ENCODE measurements at regions not wholly inside any gene's neighbourhood (a gene's known extent, or its start where the extent isn't known, plus 50 kb on each side); places are given as distances from the start of the nearest gene placed in this dataset.

DNA sequence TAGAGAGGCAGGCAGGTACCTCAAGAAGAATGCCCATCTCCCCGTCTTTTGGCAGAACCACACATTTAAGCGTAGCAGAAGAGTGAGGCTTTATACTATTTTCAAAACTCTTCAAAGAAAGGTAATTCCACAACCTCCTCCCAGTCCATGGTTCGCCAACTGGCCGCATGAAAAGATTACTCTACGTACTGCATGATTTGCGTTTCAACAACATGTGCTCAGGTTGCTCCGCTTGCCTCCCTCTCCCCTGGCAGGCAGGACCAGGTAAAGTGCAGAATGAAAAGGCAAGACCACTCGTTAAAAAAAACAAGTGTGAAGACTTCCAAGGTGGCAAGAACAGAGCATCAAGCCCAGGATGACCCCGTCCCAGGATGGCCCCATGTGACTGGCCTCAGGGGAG, 143.7 kb downstream of the SP3 start:
- Histone ChIP-seq H3K9me3 (ENCODE audit: control insufficient read depth, low read length) (no peaks in the 10 kb centered on the region), H3K27me3 (ENCODE audit: control insufficient read depth, insufficient read depth, low read length, poor library complexity, severe bottlenecking) (no peaks in the 10 kb centered on the region), H3K36me3 (ENCODE audit: control insufficient read depth, insufficient read depth, low read length) (no peaks in the 10 kb centered on the region), H3K4me3 (ENCODE audit: insufficient read depth, low read depth, low read length) (no peak overlapping the region), H3K4me1 (ENCODE audit: control insufficient read depth, insufficient read depth, low read length) (no peaks in the 10 kb centered on the region), H3K27ac (ENCODE audit: insufficient read depth, low read depth, low read length, poor library complexity, severe bottlenecking) (no peak overlapping the region)
- 94% methylated on average over 9 of the region's 9 CpGs for WGBS, 2 experiments

DNA sequence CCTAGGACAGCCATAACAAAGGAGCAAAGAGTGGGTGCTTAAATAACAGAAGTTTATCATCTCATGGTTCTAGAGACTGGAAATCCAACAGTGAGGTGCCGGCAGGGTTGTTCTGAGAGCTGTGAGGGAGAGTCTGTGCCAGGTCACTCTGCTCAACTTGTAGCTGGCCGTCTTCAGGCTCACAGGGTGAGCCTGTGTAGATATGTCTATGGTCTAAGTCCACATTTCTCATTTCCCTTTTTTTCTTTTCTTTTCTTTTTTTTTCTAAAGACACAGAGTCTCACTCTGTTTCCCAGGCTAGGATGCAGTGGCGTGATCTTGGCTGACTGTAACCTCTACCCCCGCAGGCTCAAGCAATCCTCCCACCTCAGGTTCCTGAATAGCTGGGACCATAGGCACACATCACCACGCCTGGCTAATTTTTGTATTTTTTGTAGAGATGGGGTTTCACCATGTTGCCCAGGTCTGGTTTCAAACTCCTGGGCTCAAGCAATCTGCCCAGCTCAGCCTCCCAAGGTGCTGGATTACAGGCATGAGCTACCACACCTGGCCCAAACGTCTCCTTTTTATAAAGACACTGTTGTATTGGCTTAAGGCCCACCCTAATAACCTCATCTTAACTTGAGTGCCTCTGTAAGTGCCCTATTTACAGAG, 142.2 kb downstream of the SP3 start:
- Histone ChIP-seq H3K27me3 (ENCODE audit: control insufficient read depth, insufficient read depth, low read length, poor library complexity, severe bottlenecking) (no peaks in the 10 kb centered on the region), H3K27ac (ENCODE audit: insufficient read depth, low read depth, low read length, poor library complexity, severe bottlenecking) (no peak overlapping the region), H3K4me1 (ENCODE audit: control insufficient read depth, insufficient read depth, low read length) (no peaks in the 10 kb centered on the region), H3K4me3 (ENCODE audit: insufficient read depth, low read depth, low read length) (no peak overlapping the region), H3K9me3 (ENCODE audit: control insufficient read depth, low read length) (no peaks in the 10 kb centered on the region), H3K36me3 (ENCODE audit: control insufficient read depth, insufficient read depth, low read length) (no peaks in the 10 kb centered on the region)
- WGBS, 2 experiments: 91 to 94% methylated on average over 6 of the region's 6 CpGs

DNA sequence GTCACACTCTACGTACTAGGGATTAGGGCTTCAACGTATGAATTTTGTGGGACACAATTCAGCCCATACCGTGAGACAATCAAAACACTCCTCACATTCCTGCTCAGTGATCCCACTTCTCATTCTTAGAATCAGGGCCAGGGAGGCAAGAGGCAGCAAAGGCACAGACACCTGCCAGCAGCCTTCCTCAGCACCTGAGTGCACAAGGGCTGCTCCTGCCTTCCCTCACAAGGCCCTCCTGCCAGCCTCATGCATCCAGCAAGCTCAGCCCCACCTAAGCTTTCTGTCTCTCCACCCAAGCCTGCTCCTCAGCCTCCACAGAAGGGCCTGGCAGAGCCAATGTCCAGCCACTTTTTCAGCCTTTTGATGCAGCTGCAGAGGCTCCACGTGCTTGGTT, 141.6 kb downstream of the SP3 start:
- H3K9me3 ChIP-seq (ENCODE audit: control insufficient read depth, low read length): no peaks in the 10 kb centered on the region
- 87 to 93% methylated on average over 4 of the region's 4 CpGs for WGBS, 2 experiments

DNA sequence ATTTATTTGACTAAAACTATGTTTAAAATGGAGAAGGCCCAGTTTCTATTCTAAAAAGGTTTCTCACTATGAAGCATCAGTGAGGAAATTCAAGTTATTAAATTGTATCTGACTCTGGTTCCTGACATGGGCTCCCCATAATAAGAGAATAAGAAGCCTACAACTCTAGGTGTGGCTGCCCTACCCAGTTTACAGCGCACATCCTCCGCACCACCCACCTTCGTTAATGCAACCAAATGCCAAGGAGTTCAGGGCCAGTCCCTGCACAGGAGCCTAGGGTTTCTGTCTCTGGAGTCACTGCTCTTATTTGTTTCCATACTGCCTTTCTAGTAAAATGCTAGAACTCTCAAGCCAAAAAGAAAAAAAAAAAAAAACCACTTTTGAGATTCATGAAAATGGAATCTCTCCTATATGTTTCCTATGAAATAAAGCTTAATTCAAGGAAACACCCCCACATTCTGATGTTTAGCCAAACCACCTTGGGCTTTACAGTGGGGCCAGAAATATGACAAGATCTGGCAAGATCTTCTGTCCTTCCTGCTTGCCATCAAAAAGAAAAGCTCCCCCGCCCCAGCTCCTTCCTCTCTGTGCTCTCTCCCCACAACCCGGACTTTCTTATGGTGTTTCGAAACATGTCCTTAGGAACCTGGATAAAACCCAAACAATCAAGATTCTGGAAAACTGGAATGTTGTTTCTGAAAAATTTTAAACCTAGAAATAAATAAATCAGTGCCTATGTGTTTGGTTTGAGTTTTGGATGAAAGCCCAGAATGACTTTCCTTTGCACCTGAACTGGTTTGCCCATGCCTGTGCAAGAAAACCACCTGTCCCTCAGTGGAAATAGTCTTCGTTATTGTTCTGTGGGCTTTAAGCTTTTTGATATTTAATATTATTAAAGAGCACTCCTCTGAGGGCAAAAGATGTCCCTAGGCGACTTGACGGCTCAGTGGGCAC, 136.7 kb downstream of the SP3 start:
- Histone ChIP-seq H3K27me3 (ENCODE audit: control insufficient read depth, insufficient read depth, low read length, poor library complexity, severe bottlenecking) (no peaks in the 10 kb centered on the region), H3K36me3 (ENCODE audit: control insufficient read depth, insufficient read depth, low read length) (no peaks in the 10 kb centered on the region), H3K4me3 (ENCODE audit: insufficient read depth, low read depth, low read length) (no peak overlapping the region), H3K9me3 (ENCODE audit: control insufficient read depth, low read length) (no peaks in the 10 kb centered on the region), H3K27ac (ENCODE audit: insufficient read depth, low read depth, low read length, poor library complexity, severe bottlenecking) (no peak overlapping the region), H3K4me1 (ENCODE audit: control insufficient read depth, insufficient read depth, low read length) (peaks cover 14% of the 10 kb centered on the region)
- 87 to 94% methylated on average over 8 to 9 of the region's 9 CpGs for WGBS, 2 experiments

More for the DNA sequence above, 141.6 kb downstream of the SP3 start:
- H3K36me3 ChIP-seq (ENCODE audit: control insufficient read depth, insufficient read depth, low read length): no peaks in the 10 kb centered on the region
- H3K4me1 ChIP-seq (ENCODE audit: control insufficient read depth, insufficient read depth, low read length): no peaks in the 10 kb centered on the region
- H3K27me3 ChIP-seq (ENCODE audit: control insufficient read depth, insufficient read depth, low read length, poor library complexity, severe bottlenecking): no peaks in the 10 kb centered on the region
- H3K4me3 ChIP-seq (ENCODE audit: insufficient read depth, low read depth, low read length): no peak overlapping the region
- no peak overlapping the region for H3K27ac ChIP-seq (ENCODE audit: insufficient read depth, low read depth, low read length, poor library complexity, severe bottlenecking)

DNA sequence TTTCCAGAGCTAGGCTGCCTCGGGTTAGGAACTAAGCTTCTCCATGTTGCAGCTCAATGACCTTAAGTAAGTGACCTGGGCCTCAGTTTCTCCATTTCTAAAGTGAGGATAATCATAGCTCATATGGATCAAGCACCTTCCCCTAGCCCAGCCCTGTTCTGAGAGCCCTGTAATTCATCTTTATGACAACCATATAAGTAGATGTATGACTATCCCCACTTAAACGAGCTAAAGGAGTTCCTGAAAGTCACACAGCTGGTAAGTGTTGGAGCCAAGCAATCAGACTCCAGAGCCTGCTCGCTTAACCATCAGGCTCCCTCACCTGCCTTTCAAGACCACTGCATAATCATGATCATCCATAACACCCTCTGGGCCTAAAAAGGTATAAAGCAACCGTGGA, 135.4 kb downstream of the SP3 start:
- 90 to 92% methylated on average over 4 of the region's 4 CpGs for WGBS, 2 experiments
- H3K9me3 ChIP-seq (ENCODE audit: control insufficient read depth, low read length): no peaks in the 10 kb centered on the region
- H3K27me3 ChIP-seq (ENCODE audit: control insufficient read depth, insufficient read depth, low read length, poor library complexity, severe bottlenecking): no peaks in the 10 kb centered on the region

DNA sequence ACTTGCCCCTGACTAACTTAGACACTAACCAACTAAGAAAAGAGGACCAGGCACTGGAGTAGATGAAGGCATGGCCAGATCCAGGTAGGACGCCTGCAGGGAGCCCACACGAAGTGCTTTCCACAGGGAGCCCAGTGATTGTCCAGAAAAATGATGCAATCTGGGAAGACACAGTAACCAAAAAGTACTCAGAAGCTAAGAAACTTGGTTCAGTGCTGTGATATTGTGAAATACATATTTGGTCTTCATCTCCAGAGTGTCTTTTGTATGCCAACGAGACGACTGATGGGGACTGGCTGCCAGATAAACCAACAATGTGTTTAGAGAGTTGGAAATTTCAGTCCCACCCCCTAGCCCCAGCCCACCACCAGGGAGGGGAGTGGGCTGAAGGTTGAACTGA, 135.0 kb downstream of the SP3 start:
- H3K4me3 ChIP-seq (ENCODE audit: insufficient read depth, low read depth, low read length): no peak overlapping the region
- WGBS, 2 experiments: 90 to 98% methylated on average over 4 of the region's 4 CpGs
- H3K36me3 ChIP-seq (ENCODE audit: control insufficient read depth, insufficient read depth, low read length): no peaks in the 10 kb centered on the region
- peaks cover 14% of the 10 kb centered on the region for H3K4me1 ChIP-seq (ENCODE audit: control insufficient read depth, insufficient read depth, low read length)
- H3K27me3 ChIP-seq (ENCODE audit: control insufficient read depth, insufficient read depth, low read length, poor library complexity, severe bottlenecking): no peaks in the 10 kb centered on the region
- no peak overlapping the region for H3K27ac ChIP-seq (ENCODE audit: insufficient read depth, low read depth, low read length, poor library complexity, severe bottlenecking)
- no peaks in the 10 kb centered on the region for H3K9me3 ChIP-seq (ENCODE audit: control insufficient read depth, low read length)

More for the DNA sequence above, 135.4 kb downstream of the SP3 start:
- H3K27ac ChIP-seq (ENCODE audit: insufficient read depth, low read depth, low read length, poor library complexity, severe bottlenecking): no peak overlapping the region
- H3K36me3 ChIP-seq (ENCODE audit: control insufficient read depth, insufficient read depth, low read length): no peaks in the 10 kb centered on the region
- H3K4me1 ChIP-seq (ENCODE audit: control insufficient read depth, insufficient read depth, low read length): peaks cover 14% of the 10 kb centered on the region
- H3K4me3 ChIP-seq (ENCODE audit: insufficient read depth, low read depth, low read length): no peak overlapping the region

DNA sequence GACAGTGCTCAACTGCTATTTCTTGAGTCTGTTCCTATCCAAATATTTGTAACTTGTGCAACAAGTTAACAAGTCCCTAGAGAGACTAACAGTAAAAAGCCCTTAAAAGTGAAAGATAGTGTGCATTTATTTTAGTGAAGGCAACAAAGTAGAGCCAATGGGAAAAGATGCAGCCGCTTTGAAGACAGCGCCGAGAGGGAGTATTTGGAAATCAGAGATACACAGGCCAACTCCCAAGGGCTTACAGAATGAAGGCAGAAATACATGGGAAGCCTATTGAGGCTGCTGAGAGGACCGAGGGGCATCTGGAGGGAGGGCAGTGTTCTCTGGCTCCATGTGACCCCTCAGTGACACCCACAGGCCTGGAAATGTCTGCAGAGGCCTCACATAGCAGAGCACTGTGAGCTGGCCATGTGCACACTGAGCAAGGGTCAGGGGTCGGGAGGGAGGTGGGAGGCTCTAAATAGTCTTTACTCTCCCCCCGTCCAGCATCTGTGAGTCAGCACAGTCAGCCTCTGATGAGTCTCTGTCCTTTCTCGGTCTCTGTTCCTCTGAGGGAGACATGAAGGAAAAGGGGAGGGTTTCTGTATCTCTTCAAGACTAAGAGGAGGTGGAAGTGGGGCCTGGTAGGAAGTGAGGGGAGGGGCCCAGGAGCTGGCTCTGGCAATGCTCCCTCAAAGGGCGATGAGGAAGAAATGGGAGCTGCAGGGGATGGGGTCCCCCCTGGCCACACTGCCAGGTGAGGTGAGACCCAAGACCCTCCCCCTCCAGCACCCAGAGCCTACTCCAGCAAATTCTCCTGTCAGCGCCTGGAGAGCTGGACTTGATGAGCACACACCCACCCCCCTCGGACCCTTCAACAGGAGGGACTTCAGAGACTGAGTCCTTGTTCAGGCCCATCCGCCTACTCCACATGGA, 133.6 kb downstream of the SP3 start:
- H3K4me1 ChIP-seq (ENCODE audit: control insufficient read depth, insufficient read depth, low read length): peaks cover 14% of the 10 kb centered on the region
- no peaks in the 10 kb centered on the region for H3K9me3 ChIP-seq (ENCODE audit: control insufficient read depth, low read length)
- H3K27ac ChIP-seq (ENCODE audit: insufficient read depth, low read depth, low read length, poor library complexity, severe bottlenecking): no peak overlapping the region
- no peak overlapping the region for H3K4me3 ChIP-seq (ENCODE audit: insufficient read depth, low read depth, low read length)
- no peaks in the 10 kb centered on the region for H3K36me3 ChIP-seq (ENCODE audit: control insufficient read depth, insufficient read depth, low read length)
- H3K27me3 ChIP-seq (ENCODE audit: control insufficient read depth, insufficient read depth, low read length, poor library complexity, severe bottlenecking): no peaks in the 10 kb centered on the region
- WGBS, 2 experiments: 82 to 84% methylated on average over 11 of the region's 11 CpGs

DNA sequence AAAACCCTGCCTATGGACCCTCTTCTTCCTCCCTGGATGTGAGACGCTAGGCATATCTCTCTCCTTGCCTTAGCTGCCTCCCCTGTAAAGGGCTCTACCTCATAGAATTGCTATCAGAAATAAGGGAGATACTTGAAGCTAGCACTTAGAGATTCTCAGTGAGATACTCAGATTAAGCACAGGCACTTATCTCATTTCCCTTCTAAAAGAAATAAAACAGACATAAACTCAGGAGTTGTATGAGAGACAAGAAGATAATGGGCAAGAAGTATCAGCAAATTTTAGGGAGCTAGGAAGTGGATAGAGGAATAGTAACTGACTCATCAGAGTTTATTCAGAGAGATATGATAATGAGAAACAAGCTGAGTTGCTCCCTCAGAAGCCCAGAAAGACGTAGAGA, 131.0 kb downstream of the SP3 start:
- no peak overlapping the region for H3K27ac ChIP-seq (ENCODE audit: insufficient read depth, low read depth, low read length, poor library complexity, severe bottlenecking)
- H3K4me3 ChIP-seq (ENCODE audit: insufficient read depth, low read depth, low read length): no peak overlapping the region
- WGBS, 2 experiments: 93 to 94% methylated on average over 2 of the region's 2 CpGs
- no peaks in the 10 kb centered on the region for H3K9me3 ChIP-seq (ENCODE audit: control insufficient read depth, low read length)
- peaks cover 14% of the 10 kb centered on the region for H3K4me1 ChIP-seq (ENCODE audit: control insufficient read depth, insufficient read depth, low read length)
- H3K27me3 ChIP-seq (ENCODE audit: control insufficient read depth, insufficient read depth, low read length, poor library complexity, severe bottlenecking): no peaks in the 10 kb centered on the region
- no peaks in the 10 kb centered on the region for H3K36me3 ChIP-seq (ENCODE audit: control insufficient read depth, insufficient read depth, low read length)

DNA sequence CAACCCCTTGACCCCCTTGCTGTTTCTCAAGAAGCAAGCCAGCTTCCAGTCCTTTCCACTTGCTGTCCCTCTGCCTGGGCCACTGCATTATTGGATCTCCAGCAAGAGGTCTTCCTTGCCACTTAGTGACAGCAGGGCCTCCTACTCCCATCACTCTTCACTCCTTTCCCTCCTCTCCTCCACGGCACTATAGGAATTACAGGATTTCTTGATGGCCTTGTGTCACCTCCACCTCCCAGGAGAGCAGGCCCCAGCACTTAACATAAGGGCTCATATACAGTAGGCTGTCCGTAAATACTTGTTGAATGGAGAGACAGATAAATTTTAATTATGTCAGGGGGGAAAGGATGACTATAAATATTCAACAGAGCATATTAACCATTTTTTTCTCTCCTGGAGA, 129.4 kb downstream of the SP3 start:
- H3K4me1 ChIP-seq (ENCODE audit: control insufficient read depth, insufficient read depth, low read length): peaks cover 14% of the 10 kb centered on the region
- H3K4me3 ChIP-seq (ENCODE audit: insufficient read depth, low read depth, low read length): no peak overlapping the region
- WGBS, 2 experiments: 93 to 96% methylated on average over 1 to 2 of the region's 2 CpGs
- H3K27ac ChIP-seq (ENCODE audit: insufficient read depth, low read depth, low read length, poor library complexity, severe bottlenecking): no peak overlapping the region
- H3K27me3 ChIP-seq (ENCODE audit: control insufficient read depth, insufficient read depth, low read length, poor library complexity, severe bottlenecking): no peaks in the 10 kb centered on the region
- no peaks in the 10 kb centered on the region for H3K36me3 ChIP-seq (ENCODE audit: control insufficient read depth, insufficient read depth, low read length)
- H3K9me3 ChIP-seq (ENCODE audit: control insufficient read depth, low read length): no peaks in the 10 kb centered on the region

DNA sequence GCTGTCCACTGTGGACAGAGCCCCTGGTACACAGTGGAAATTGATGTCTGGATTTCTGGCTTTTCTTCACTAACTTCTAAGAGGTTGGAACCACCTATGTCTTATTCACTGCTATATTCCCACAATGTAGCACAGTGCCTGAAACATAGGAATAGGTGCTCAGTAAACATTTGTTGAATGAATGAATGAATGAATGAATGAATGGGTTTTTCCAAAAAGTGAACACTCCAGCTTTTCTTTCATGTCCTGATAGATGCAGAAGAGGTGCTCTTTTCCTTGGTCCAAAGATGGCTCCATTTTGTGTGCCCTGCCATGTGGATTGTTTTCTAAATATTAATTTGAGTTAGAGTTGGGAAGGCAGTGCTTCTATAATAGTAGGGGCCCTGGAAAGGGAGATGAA, 124.1 kb downstream of the SP3 start:
- no peaks in the 10 kb centered on the region for H3K9me3 ChIP-seq (ENCODE audit: control insufficient read depth, low read length)
- H3K27me3 ChIP-seq (ENCODE audit: control insufficient read depth, insufficient read depth, low read length, poor library complexity, severe bottlenecking): no peaks in the 10 kb centered on the region
- no peaks in the 10 kb centered on the region for H3K4me1 ChIP-seq (ENCODE audit: control insufficient read depth, insufficient read depth, low read length)

More for the DNA sequence above, 124.1 kb downstream of the SP3 start:
- Histone ChIP-seq H3K4me3 (ENCODE audit: insufficient read depth, low read depth, low read length) (no peak overlapping the region), H3K36me3 (ENCODE audit: control insufficient read depth, insufficient read depth, low read length) (no peaks in the 10 kb centered on the region), H3K27ac (ENCODE audit: insufficient read depth, low read depth, low read length, poor library complexity, severe bottlenecking) (no peak overlapping the region)
